NCI-H2107 (cell line): ENCODE measurements at regions not wholly inside any gene's neighbourhood (a gene's known extent, or its start where the extent isn't known, plus 50 kb on each side); places are given as distances from the start of the nearest gene placed in this dataset.
"Not testable (repeated sequence)": the region's sequence is repeated elsewhere in the genome, so short reads cannot be mapped to it uniquely, and the experiment has no call there.

Experiments used
- DNase-seq: peaks from one replicate; lab custom pipeline; 2025; lab: John Stamatoyannopoulos, UW

DNA sequence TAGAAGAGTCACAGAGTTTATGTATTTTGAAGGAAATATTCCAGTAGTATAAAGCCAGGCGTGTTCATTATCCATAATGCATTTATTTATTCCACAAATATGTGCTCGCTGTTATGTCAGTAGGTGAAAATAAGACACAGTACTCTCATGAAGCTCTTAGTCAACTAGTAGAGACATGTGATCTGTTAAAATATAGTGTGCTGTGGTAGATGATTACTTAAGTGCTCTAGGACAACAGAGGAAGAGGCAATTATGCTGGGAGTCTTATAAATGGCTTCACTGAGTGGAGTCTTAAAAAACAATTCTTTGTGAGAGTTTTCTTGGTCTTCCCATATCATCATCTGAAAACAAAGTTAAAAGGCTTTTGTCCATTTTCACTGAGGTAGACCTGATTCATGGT, 457.3 kb downstream of the XIRP2 start:
- no peak for DNase-seq

DNA sequence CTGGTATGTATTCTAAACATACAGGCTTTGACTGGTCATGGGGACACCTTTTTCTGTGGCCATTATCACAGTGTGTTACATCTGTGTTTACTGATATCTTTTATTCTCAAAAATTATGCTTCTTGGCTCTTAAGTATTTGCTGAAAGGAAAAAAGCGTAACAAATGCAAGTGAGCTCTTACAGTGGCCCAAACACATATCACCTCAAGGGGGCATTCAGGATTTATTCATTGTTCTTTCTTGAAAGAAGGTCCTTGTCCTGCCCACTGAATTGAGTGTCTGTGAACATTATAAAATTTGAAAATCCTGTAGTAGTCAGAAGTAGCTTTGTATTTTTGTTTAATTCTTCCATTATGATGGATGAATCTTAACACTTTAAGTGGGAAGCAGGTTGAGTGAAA, 454.5 kb downstream of the XIRP2 start:
- no peak for DNase-seq

DNA sequence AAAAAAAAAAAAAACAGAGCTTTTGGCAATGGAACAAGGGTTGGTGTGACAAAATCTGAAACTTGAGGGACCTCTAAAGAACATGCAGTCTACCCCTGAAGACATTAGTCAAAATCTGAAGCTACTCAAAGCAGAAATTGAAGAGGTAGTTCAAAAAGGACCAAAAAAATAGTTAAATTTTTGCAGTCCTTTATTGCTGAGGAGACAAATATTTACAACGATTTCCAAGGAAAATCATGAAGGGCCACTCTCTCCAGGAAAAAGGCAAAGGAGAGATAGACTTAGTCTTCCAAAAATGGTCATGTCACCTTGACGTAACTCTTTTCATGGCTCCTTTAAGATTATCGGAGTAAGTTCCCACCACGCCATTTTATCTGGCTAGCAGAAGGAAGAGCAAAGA, 452.0 kb downstream of the XIRP2 start:
- no peak for DNase-seq

DNA sequence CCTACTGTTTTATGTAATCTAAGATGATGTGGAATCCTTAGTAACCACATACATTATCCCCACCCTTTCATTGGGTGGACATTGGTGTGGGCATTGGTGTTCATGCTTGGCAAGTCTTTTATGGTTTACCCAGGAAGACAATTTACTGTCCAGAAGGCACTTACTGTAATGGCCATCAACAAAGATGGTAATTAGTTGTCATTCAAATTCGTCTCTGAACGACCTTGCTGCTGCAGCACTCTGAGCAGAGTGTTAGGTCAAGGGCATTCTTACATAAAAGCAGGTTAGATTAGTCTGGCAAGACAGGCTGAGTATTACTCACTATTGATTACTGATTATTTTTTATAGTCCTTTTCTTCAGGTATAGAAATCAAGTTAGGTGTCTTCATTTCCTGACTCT, 447.9 kb downstream of the XIRP2 start:
- no peak for DNase-seq

DNA sequence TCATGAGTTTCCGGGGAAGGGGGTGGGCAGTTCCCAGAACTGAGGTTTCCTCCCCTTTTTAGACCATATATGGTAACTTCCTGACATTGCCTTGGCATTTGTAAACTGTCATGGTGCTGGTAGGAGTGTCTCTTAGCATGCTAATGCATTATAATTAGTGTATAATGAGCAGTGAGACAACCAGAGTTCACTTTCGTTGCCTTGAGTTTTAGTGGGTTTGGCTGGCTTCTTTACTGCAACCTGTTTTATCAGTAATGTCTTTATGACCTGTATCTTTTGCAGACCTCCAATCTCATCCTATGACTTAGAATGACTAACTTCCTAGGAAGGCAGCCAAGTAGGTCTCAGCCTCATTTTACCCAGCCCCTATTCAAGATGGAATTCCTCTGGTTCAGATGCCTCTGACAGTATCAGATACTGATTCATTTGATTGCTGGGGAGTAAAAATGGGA, 447.3 kb downstream of the XIRP2 start:
- no peak for DNase-seq

DNA sequence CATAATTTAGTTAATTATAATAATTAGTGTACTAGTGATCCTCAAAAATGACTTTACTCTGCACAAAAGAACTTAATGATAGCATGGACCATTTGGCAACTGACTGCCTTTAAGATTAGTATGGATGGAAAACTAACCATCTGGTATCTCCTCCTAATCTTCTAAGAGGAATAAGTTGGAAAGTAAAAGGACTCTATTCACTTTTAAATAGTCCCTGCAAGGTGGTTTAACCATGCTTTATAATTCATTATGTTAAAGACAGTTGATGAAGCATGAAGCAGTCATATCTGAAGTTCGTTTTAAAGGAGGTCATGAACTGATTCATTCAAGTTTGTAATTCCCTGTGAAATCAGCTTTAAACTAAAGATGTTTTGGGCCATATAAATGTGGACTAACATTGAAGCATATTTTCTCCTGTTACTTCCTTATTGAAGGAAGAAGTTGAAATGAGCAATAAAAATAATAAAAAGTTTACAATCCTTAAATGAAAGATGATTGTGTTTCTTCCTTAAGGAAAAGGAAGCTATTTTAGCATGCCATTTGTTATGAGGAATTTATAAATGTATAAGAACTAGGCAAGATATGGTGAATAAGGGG, 446.0 kb downstream of the XIRP2 start:
- no peak for DNase-seq

DNA sequence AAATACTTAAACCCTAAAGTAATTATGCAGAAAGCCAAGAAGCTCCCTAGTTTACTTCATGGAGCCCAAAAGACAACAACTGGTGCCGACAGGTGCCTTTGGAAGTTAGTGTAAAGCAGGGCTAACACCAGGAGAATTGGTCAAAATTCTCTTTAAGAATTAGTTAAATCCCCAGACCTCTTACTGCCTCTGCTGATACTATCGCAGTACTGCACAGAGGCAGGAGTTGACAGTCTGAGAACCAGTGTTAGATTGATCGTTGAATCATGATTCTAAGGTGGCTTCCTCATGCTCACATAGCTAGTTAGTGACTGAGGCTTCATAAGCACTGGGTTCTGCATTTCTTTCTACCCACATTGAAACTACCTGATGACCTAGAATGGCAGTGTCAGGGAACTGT, 445.0 kb downstream of the XIRP2 start:
- DNase-seq = no peak

DNA sequence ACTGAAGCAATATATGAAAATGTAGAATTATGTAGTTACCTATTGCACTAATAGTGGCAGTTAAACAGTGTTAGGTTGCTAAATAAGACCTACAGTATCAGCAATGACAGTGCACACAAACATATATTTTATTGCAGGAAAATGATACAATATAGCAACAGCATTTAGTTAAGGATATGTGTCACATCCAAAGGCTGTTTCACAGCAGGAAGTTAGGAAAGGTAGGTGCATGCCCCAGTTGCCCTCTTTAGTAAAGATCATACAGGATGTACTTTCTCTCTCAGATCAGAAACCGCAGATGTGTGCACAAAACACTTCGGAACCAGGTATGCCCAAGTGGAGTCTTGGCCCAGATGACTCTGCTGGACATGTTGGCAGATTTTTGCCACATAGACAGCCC, 444.1 kb downstream of the XIRP2 start:
- no peak for DNase-seq

DNA sequence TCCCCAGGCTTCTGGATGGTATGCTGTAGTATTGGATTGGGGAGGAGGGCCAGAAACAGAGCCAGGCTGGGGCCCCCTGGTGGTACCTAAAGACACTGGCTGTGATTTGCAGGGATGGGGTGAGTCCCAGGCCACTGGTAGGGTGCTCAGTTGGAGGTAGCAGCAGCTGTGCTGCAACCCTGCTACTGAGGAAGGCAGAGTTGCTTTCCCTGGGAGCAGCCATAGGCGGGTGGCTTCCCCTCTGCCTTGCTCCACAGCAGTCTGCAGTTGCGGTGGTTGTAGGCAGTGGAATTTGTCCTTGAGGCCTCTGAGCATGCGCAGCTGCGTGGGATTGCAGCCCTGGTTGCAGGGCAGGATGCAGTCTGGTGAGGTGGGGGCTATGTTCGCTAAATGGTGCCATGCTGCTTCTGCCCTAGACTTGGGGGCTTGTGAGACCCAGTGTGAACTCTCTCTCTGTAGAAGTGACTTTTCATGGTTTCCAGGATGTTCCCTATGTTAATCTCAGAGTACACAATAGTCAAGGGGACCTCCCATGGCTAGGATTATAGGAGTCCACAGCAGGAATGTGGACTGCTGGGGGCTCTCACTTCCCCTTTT, 443.5 kb downstream of the XIRP2 start:
- no peak for DNase-seq

DNA sequence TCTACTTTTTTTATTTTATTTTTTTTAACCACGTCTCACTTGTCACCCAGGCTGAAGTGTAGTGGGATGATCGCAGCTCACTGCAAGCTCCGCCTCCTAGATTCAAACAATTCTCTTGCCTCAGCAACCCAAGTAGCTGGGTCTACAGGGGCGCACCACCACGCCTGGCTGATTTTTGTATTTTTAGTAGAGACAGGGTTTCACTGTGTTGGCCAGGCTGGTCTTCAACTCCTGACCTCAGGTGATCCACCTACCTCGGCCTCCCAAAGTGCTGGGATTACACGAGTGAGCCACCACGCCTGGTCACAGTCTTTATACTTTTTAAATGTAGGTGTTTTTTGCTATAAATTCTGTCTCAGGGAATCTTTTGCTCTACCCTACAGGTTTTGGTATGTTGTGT, 440.5 kb downstream of the XIRP2 start:
- not testable (repeated sequence) for DNase-seq

DNA sequence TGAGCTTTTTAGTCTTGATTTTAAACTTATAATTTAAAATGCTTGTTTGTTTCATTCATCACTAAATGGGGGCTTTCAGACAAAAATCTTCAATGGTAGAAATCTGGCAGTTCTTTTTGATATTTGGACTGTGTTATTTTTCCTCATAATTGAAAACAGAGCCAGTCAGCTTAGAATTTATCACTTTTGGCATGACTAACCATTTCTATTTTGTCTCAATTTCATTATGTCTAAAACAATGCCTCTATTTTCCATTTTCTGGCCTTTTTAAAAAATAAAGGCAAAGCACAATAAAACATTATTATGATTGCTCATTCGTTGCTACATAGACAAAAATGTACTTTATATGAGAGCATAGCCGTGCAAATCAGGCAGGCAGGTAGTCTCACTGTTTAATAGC, 434.5 kb downstream of the XIRP2 start:
- DNase-seq = no peak

DNA sequence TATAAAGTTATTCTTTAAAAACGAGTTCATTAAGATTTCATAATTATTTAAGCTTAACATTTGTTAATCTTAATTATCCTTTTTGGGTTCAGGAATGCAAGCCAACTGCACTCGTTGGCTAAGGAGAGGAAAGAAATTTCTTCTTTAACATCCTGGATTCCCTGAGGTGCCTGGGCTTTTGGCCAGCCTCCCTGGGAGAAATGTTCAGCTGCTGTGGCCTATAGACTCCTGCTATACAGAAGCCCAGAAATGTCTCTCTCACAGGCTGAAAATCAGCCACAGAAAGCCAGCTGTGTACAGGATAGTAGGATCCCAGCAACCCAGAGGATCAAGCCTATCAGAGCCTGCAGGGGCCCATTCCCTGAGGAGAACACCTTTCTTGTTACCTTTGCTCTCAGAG, 430.3 kb downstream of the XIRP2 start:
- no peak for DNase-seq

DNA sequence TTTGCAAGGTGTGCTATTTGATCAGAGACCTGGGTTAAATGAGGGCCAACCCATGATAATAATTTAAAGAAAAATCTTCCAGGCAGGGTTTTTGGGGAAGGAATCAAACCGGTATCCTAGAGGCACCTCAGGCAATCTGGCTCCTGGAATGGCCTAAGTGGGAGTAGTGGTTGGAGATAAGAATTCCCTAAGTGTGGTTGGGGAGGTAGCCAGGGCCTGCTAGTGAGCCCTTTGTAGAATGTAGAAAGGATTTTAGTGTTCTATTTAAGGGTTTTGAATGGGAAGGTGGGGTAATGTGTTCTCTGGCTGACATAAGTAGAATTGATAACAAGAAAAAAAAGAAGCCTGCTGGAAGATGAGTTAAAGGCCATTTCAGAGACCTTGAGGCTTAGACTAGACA, 422.2 kb downstream of the XIRP2 start:
- no peak for DNase-seq
